Left cardiac atrium (tissue), 4 donors: ENCODE measurements at regions not wholly inside any gene's neighbourhood (a gene's known extent, or its start where the extent isn't known, plus 50 kb on each side); places are given as distances from the start of the nearest gene placed in this dataset.
A peak's percentile ranks its signal among the peaks of the same experiment; 100 is the strongest.

Experiments
- ATAC-seq, 2 donors: fragments of 200-7000 bp; cut with Tn5 transposase; one replicate each; pipeline ENCODE4 v1.9.1; 2020; ENCODE audit warnings: mild to moderate bottlenecking in 2 of 2, moderate library complexity in 2 of 2
- DNase-seq: peaks from one replicate; pipeline ENCODE4 v3.0.0-alpha.2; 2020
- intact Hi-C, 2 donors: fragments of 100-400 bp; cut with DNase I; formaldehyde crosslinking; loops; one replicate each; pipeline versions ENCODE4 v1.14.1 to v1.15.1; 2022 to 2023
- donor health status: DM: no; HTN: yes; CAD: no.
- donor health status: DM: no; HTN: yes; CAD: no; lungs with severe emphysema.
- donor health status: DM: yes; HTN: yes; CAD: no.
- donor health status: Dilated cardiomyopathy.

- ATAC-seq (peak; percentile 56 to 65), DNase-seq (no peak)
- intact Hi-C loops: no loop called here
Observed at GRCh38 chr7:13144673-13145072, 457.2 kb downstream of the ARL4A start.

- intact Hi-C loops: no loop called here
- DNase-seq: no peak
- ATAC-seq: no peak
Observed at GRCh38 chr7:13148548-13148947, 461.1 kb downstream of the ARL4A start.

- ATAC-seq: no peak
- intact Hi-C loops: no loop called here
- no peak for DNase-seq
Observed at GRCh38 chr7:13151978-13152377, 464.5 kb downstream of the ARL4A start.

- ATAC-seq (no peak), DNase-seq (no peak)
- intact Hi-C loops: no loop called here
Observed at GRCh38 chr7:13152755-13153154, 465.3 kb downstream of the ARL4A start.

GRCh38 chr7:13153266-13153665 lies 465.8 kb downstream of the ARL4A start:
- DNase-seq: no peak
- intact Hi-C loops: no loop called here
- no peak for ATAC-seq

- DNase-seq (no peak), ATAC-seq (no peak)
- intact Hi-C loops: no loop called here
Observed at GRCh38 chr7:13153742-13154141, 466.3 kb downstream of the ARL4A start.

- ATAC-seq (no peak), DNase-seq (no peak)
- intact Hi-C loops: no loop called here
Observed at GRCh38 chr7:13155188-13155587, 467.8 kb downstream of the ARL4A start.

GRCh38 chr7:13159003-13159402 lies 471.6 kb downstream of the ARL4A start:
- intact Hi-C loops: no loop called here
- DNase-seq (no peak), ATAC-seq (no peak)

GRCh38 chr7:13159467-13160184 lies 472.2 kb downstream of the ARL4A start:
- DNase-seq: no peak
- no peak for ATAC-seq
- intact Hi-C loops: no loop called here

GRCh38 chr7:13161125-13161524 lies 473.7 kb downstream of the ARL4A start:
- no peak for ATAC-seq
- intact Hi-C loops: no loop called here
- DNase-seq: no peak

GRCh38 chr7:13165854-13166253 lies 478.4 kb downstream of the ARL4A start:
- DNase-seq (no peak), ATAC-seq (no peak)
- intact Hi-C loops: no loop called here

GRCh38 chr7:13166801-13167200 lies 479.4 kb downstream of the ARL4A start:
- ATAC-seq: no peak
- intact Hi-C loops: no loop called here
- DNase-seq: no peak

- intact Hi-C loops: no loop called here
- DNase-seq: no peak
- ATAC-seq: no peak
Observed at GRCh38 chr7:13169356-13169755, 481.9 kb downstream of the ARL4A start.

- intact Hi-C loops: loop anchor here in 1 of 2 donors (5.0 kb wide), 1 partner anchor 493 kb away; no protein-coding TSS in a partner anchor
- DNase-seq (no peak), ATAC-seq (no peak)
Observed at GRCh38 chr7:13174991-13175390, 487.6 kb downstream of the ARL4A start.

- ATAC-seq (no peak), DNase-seq (no peak)
- intact Hi-C loops: loop anchor here in 1 of 2 donors (5.0 kb wide), 1 partner anchor 497 kb away; no protein-coding TSS in a partner anchor
Observed at GRCh38 chr7:13179011-13179582, 491.7 kb downstream of the ARL4A start.

- DNase-seq: no peak
- peak in 1 of 2 donors; percentile 68 for ATAC-seq
- intact Hi-C loops: loop anchor here in 1 of 2 donors (5.0 kb wide), 1 partner anchor 498 kb away; no protein-coding TSS in a partner anchor
Observed at GRCh38 chr7:13179775-13180523, 492.5 kb downstream of the ARL4A start.

GRCh38 chr7:13181216-13181615 lies 493.8 kb downstream of the ARL4A start:
- ATAC-seq (no peak), DNase-seq (no peak)
- intact Hi-C loops: no loop called here

GRCh38 chr7:13185139-13185538 lies 497.7 kb downstream of the ARL4A start:
- intact Hi-C loops: no loop called here
- DNase-seq: no peak
- no peak for ATAC-seq

GRCh38 chr7:13188236-13188805 lies 500.9 kb downstream of the ARL4A start:
- DNase-seq: no peak
- ATAC-seq: no peak
- intact Hi-C loops: no loop called here

- no peak for ATAC-seq
- intact Hi-C loops: no loop called here
- no peak for DNase-seq
Observed at GRCh38 chr7:13188922-13189321, 501.5 kb downstream of the ARL4A start.
